Caco-2 (cell line): ENCODE measurements at regions not wholly inside any gene's neighbourhood (a gene's known extent, or its start where the extent isn't known, plus 50 kb on each side); places are given as distances from the start of the nearest gene placed in this dataset.

Source experiments
- BruUV-seq: library from RNA; stranded (reverse); fragments of 400-500 nt; replicated peaks from 2 replicates; lab custom pipeline; 2021; lab: Mats Ljungman, UMichigan
- CTCF ChIA-PET: fragments of 300-600 bp; sonication (Branson Sonifier 250); formaldehyde crosslinking; loops from one replicate; lab custom pipeline; 2022; ENCODE audit warnings: antibody characterized with exemption; lab: Charles Lee
- POLR2A ChIA-PET: fragments of 300-600 bp; sonication (Branson Sonifier 250); formaldehyde crosslinking; loops from one replicate; lab custom pipeline; 2022; ENCODE audit warnings: antibody characterized with exemption; lab: Charles Lee
- DNase-seq, 2 experiments: peaks; one replicate each; pipeline versions ENCODE4 v3.0.0 to v3.0.0-alpha.2; 2020 to 2022
- H3K27me3 ChIP-seq: replicated peaks from 2 replicates; pipeline ENCODE4 v1.6.0; 2011; ENCODE audit warnings: low read length; ENCODE audit not compliant: control insufficient read depth, insufficient read depth
- H3K36me3 ChIP-seq: 2 replicates; pipeline ENCODE4 v1.5.1; 2011; ENCODE audit warnings: low read length; ENCODE audit not compliant: control insufficient read depth, insufficient read depth
- H3K4me1 ChIP-seq: fragments of 250-450 bp; sonication (Bioruptor Pico); 2 replicates; pipeline ENCODE4 v1.5.1; 2020; ENCODE audit warnings: mild to moderate bottlenecking
- H3K4me3 ChIP-seq: 2 replicates; pipeline ENCODE4 v1.5.1; 2011; ENCODE audit warnings: low read depth, mild to moderate bottlenecking, control low read depth, low read length
- H3K9me3 ChIP-seq: fragments of 250-450 bp; sonication (Bioruptor Pico); 2 replicates; pipeline ENCODE4 v1.5.1; 2020; ENCODE audit warnings: mild to moderate bottlenecking, moderate library complexity
- H3K27ac Mint-ChIP-seq: one replicate; pipeline ENCODE4 v1.8.0; 2022; ENCODE audit warnings: mixed read lengths; ENCODE audit not compliant: unreplicated experiment
- H3K27me3 Mint-ChIP-seq: one replicate; pipeline ENCODE4 v1.8.0; 2022; ENCODE audit warnings: mixed read lengths; ENCODE audit not compliant: insufficient read depth, unreplicated experiment
- H3K36me3 Mint-ChIP-seq: one replicate; pipeline ENCODE4 v1.8.0; 2022; ENCODE audit warnings: mild to moderate bottlenecking, mixed read lengths; ENCODE audit not compliant: insufficient read depth, unreplicated experiment
- H3K4me1 Mint-ChIP-seq: one replicate; pipeline ENCODE4 v1.8.0; 2022; ENCODE audit warnings: low read depth, mixed read lengths; ENCODE audit not compliant: unreplicated experiment
- H3K4me3 Mint-ChIP-seq: one replicate; pipeline ENCODE4 v1.8.0; 2022; ENCODE audit warnings: mild to moderate bottlenecking, moderate library complexity, mixed read lengths; ENCODE audit not compliant: unreplicated experiment
- H3K9me3 Mint-ChIP-seq: one replicate; pipeline ENCODE4 v1.8.0; 2022; ENCODE audit warnings: mixed read lengths; ENCODE audit not compliant: unreplicated experiment
- CTCF ChIP-seq, 2 experiments: fragments of 200-600 bp in 1 of 2; IDR thresholded peaks; 1 replicate in 1 of 2; 2 replicates in 1 of 2; pipeline versions ENCODE4 v1.5.1 to v1.8.0; 2011 to 2022; ENCODE audit warnings: antibody characterized with exemption in 1 of 2, control low read depth in 1 of 2, inconsistent platforms in 1 of 2, low read depth in 1 of 2, low read length in 1 of 2, mild to moderate bottlenecking in 1 of 2, moderate library complexity in 1 of 2; ENCODE audit not compliant: insufficient read depth in 1 of 2, severe bottlenecking in 1 of 2, unreplicated experiment in 1 of 2
- intact Hi-C: fragments of 100-400 bp; cut with micrococcal nuclease; formaldehyde crosslinking; loops from one replicate; pipeline ENCODE4 v1.10.0; 2022; ENCODE audit not compliant: unreplicated experiment

DNA sequence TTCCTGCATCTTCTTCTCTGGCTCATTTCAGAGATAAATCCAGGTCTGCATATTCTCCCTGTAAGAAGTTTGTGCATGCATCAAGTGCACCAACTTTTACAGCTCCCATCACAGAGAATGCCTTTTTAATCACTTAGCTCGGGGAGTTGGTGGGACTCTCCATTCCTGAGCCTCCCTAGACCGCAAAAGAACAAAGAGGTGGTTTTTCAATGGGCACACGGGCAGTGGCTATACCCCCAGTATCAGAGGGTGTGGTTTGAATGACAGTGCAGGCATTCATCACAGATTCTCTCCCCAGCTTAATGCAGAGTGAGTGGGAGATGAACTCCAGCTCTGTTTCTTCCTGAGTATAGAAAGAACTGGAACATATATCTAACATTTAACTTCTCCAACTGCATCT, 264.7 kb upstream of the NR4A3 start:
- H3K27me3 Mint-ChIP-seq = peaks cover 9% of the 10 kb centered on the region
- BruUV-seq = no TSS peak
- Histone ChIP-seq H3K27me3 (no peaks in the 10 kb centered on the region), H3K36me3 (no peaks in the 10 kb centered on the region), H3K4me3 (no peak overlapping the region), H3K9me3 (no peaks in the 10 kb centered on the region), H3K4me1 (no peaks in the 10 kb centered on the region)
- no peak overlapping the region for H3K4me3 Mint-ChIP-seq
- no peaks in the 10 kb centered on the region for H3K4me1 Mint-ChIP-seq
- intact Hi-C loops = no loop called here
- H3K36me3 Mint-ChIP-seq = no peaks in the 10 kb centered on the region
- no peak for DNase-seq
- TF ChIP-seq CTCF (IDR thresholded peaks at IDR 0.05; ENCODE audit: insufficient read depth in 1 of 2, low read depth in 1 of 2, low read length in 1 of 2, severe bottlenecking in 1 of 2, unreplicated experiment in 1 of 2) = no peak
- no peaks in the 10 kb centered on the region for H3K9me3 Mint-ChIP-seq
- CTCF ChIA-PET = no interaction called here
- POLR2A ChIA-PET = no interaction called here
- H3K27ac Mint-ChIP-seq = no peak overlapping the region

DNA sequence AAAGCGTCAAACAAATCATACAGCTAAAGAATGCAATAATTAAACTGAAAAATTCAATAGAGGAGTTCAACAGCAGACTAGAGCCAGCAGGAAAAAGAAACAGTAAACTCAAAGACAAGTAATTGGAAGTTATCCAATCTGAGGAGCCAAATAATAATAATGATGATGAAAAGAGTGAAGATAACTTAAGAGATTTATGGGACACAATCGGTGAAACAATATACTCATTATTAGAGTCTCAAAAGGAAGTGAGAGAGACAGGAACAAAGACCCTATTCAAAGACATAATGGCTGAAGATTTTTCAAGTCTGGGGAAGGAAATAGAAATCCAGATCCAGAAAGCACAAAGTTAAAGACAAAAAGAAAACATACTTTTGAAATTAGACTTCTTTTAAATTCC, 263.9 kb upstream of the NR4A3 start:
- no peaks in the 10 kb centered on the region for H3K9me3 Mint-ChIP-seq
- Histone ChIP-seq H3K36me3 (no peaks in the 10 kb centered on the region), H3K27me3 (no peaks in the 10 kb centered on the region), H3K4me3 (no peak overlapping the region), H3K4me1 (no peaks in the 10 kb centered on the region), H3K9me3 (no peaks in the 10 kb centered on the region)
- CTCF ChIA-PET = no interaction called here
- H3K4me1 Mint-ChIP-seq = no peaks in the 10 kb centered on the region
- DNase-seq = no peak
- H3K36me3 Mint-ChIP-seq = no peaks in the 10 kb centered on the region
- no peak overlapping the region for H3K27ac Mint-ChIP-seq
- no TSS peak for BruUV-seq
- intact Hi-C loops = no loop called here
- no peak overlapping the region for H3K4me3 Mint-ChIP-seq
- no peak for TF ChIP-seq CTCF (IDR thresholded peaks at IDR 0.05; ENCODE audit: insufficient read depth in 1 of 2, low read depth in 1 of 2, low read length in 1 of 2, severe bottlenecking in 1 of 2, unreplicated experiment in 1 of 2)
- POLR2A ChIA-PET = no interaction called here
- peaks cover 6% of the 10 kb centered on the region for H3K27me3 Mint-ChIP-seq

DNA sequence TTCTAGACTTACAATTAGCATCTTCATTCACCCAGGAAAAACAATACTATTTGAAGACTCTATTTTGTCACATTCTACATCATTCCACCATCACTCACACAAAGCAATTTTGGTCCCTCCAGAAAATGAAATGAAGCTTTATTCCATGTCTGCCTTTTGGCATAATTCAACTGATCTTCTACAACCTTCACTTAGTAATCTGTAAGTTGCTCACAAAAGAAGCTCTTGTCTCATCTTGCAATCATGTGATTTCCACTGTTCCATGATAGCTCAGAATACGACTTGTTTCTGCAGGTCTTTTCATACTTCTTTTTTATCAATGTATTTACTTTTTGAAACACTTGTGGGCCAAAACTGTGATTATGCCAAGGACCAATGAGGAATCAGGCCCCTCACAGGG, 261.9 kb upstream of the NR4A3 start:
- Mint-ChIP-seq H3K27ac (no peak overlapping the region), H3K36me3 (no peaks in the 10 kb centered on the region), H3K4me3 (no peak overlapping the region), H3K4me1 (no peaks in the 10 kb centered on the region), H3K27me3 (peaks cover 10% of the 10 kb centered on the region), H3K9me3 (no peaks in the 10 kb centered on the region)
- no peak for TF ChIP-seq CTCF (IDR thresholded peaks at IDR 0.05; ENCODE audit: insufficient read depth in 1 of 2, low read depth in 1 of 2, low read length in 1 of 2, severe bottlenecking in 1 of 2, unreplicated experiment in 1 of 2)
- H3K4me3 ChIP-seq = no peak overlapping the region
- ChIA-PET CTCF (no interaction called here), POLR2A (no interaction called here)
- H3K27me3 ChIP-seq = no peaks in the 10 kb centered on the region
- no peak for DNase-seq
- H3K4me1 ChIP-seq = no peaks in the 10 kb centered on the region
- H3K36me3 ChIP-seq = no peaks in the 10 kb centered on the region
- no TSS peak for BruUV-seq
- no peaks in the 10 kb centered on the region for H3K9me3 ChIP-seq
- intact Hi-C loops = no loop called here
